ENCODE measurements at regions not wholly inside any gene's neighbourhood (a gene's known extent, or its start where the extent isn't known, plus 50 kb on each side); places are given as distances from the start of the nearest gene placed in this dataset.

DNA sequence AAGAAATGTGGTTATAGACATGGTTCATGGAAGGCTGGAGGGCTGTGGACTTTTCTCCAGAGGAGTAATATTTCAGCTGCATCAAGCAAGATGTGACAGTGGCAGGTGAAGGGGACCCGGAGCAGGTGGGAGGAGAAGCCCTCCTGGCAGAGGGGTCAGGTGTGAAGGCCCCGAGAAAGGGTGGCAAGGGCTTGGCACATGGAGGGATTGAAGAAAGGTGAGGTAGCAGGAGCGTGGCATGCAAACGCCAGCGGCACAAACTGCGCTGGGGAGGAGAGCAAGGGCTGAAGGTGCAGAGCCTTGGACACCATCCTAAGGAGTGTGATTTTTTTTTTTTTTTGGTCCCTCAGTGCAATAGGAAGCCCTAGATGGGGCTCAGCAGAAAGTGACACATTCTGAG, 244.6 kb downstream of the TOMM20 start (continued):
- TF ChIP-seq ZBTB33 (IDR thresholded peaks at IDR 0.05; ENCODE audit: extremely low read depth, insufficient replicate concordance, low read length) (no peak), CBX3 (IDR thresholded peaks at IDR 0.05; ENCODE audit: low read depth) (no peak), CEBPB (IDR thresholded peaks at IDR 0.05; ENCODE audit: low read depth) (no peak)

- H3K4me1 ChIP-seq (ENCODE audit: control insufficient read depth in 1 of 2, insufficient read depth in 2 of 2, low read length in 2 of 2) = no peaks in the 10 kb centered on the region
- intact Hi-C loops (cut with micrococcal nuclease) = no loop called here
- DNase-seq (ENCODE audit: low read depth, low spot score) = no peak
- no peaks in the 10 kb centered on the region for H3K9me2 ChIP-seq (ENCODE audit: insufficient read depth)
- H3K9me3 ChIP-seq (ENCODE audit: control insufficient read depth in 1 of 2, insufficient read depth in 1 of 2, low read depth in 1 of 2, low read length in 2 of 2) = no peaks in the 10 kb centered on the region
- no peak overlapping the region for H2AFZ ChIP-seq (ENCODE audit: low read depth, low read length, poor library complexity, severe bottlenecking)
- H3K36me3 ChIP-seq (ENCODE audit: control insufficient read depth in 1 of 2, insufficient read depth in 2 of 2, low read length in 2 of 2) = no peaks in the 10 kb centered on the region
- H3K4me3 ChIP-seq (replicated peaks in 1 of 2; ENCODE audit: low read depth in 1 of 2, low read length in 2 of 2) = no peak overlapping the region
- no peak overlapping the region for H3K9ac ChIP-seq (ENCODE audit: low read length)
- BruUV-seq (replicated peaks) = no TSS peak
- H4K20me1 ChIP-seq (ENCODE audit: insufficient read depth) = no peaks in the 10 kb centered on the region
- H3K79me2 ChIP-seq (ENCODE audit: insufficient read depth, low read length) = no peaks in the 10 kb centered on the region
- H3K27ac ChIP-seq (ENCODE audit: low read depth, low read length) = no peak overlapping the region
- H3K27me3 ChIP-seq (ENCODE audit: insufficient read depth, low read length) = no peaks in the 10 kb centered on the region
- ChIA-PET CTCF (no interaction called here), POLR2A (no interaction called here), RAD21 (ENCODE audit: low non-redundant PET in 1 of 2, low total read pairs in 2 of 2, uncharacterized antibody in 2 of 2, unreplicated experiment in 2 of 2) (no interaction called here)
- TF ChIP-seq EZH2phosphoT487 (IDR thresholded peaks at IDR 0.05; ENCODE audit: borderline replicate concordance) (no peak), CBX3 (IDR thresholded peaks at IDR 0.05; ENCODE audit: low read depth) (no peak), POLR2A (IDR thresholded peaks at IDR 0.05; ENCODE audit: borderline replicate concordance, extremely low read depth, insufficient read depth, insufficient read length) (no peak), ATF3 (IDR thresholded peaks at IDR 0.05) (no peak), POLR2AphosphoS5 (IDR thresholded peaks at IDR 0.05; ENCODE audit: low read depth, low read length) (no peak), RAD21 (IDR thresholded peaks at IDR 0.05; ENCODE audit: low read depth) (no peak), JUND (IDR thresholded peaks at IDR 0.05) (no peak), SIN3A (IDR thresholded peaks at IDR 0.05; ENCODE audit: low read depth) (no peak), ZBTB33 (IDR thresholded peaks at IDR 0.05; ENCODE audit: extremely low read depth, insufficient replicate concordance, low read length) (no peak), FOSL1 (IDR thresholded peaks at IDR 0.05; ENCODE audit: low read depth) (no peak), CEBPB (IDR thresholded peaks at IDR 0.05; ENCODE audit: low read depth) (no peak), SP1 (IDR thresholded peaks at IDR 0.05; ENCODE audit: low read depth) (no peak), EZH2 (IDR thresholded peaks at IDR 0.05) (no peak), YY1 (IDR thresholded peaks at IDR 0.05; ENCODE audit: extremely low read depth, insufficient replicate concordance, low read depth, low read length) (no peak)
- TF ChIP-seq, protein P1, sequence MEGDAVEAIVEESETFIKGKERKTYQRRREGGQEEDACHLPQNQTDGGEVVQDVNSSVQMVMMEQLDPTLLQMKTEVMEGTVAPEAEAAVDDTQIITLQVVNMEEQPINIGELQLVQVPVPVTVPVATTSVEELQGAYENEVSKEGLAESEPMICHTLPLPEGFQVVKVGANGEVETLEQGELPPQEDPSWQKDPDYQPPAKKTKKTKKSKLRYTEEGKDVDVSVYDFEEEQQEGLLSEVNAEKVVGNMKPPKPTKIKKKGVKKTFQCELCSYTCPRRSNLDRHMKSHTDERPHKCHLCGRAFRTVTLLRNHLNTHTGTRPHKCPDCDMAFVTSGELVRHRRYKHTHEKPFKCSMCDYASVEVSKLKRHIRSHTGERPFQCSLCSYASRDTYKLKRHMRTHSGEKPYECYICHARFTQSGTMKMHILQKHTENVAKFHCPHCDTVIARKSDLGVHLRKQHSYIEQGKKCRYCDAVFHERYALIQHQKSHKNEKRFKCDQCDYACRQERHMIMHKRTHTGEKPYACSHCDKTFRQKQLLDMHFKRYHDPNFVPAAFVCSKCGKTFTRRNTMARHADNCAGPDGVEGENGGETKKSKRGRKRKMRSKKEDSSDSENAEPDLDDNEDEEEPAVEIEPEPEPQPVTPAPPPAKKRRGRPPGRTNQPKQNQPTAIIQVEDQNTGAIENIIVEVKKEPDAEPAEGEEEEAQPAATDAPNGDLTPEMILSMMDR (IDR thresholded peaks at IDR 0.05 in 2 of 3, conservative IDR thresholded peaks at IDR 0.05 in 1 of 3; ENCODE audit: borderline replicate concordance in 1 of 3, insufficient read depth in 1 of 3, low read depth in 2 of 3, low read length in 2 of 3) = no peak
- TF ChIP-seq, protein P2, sequence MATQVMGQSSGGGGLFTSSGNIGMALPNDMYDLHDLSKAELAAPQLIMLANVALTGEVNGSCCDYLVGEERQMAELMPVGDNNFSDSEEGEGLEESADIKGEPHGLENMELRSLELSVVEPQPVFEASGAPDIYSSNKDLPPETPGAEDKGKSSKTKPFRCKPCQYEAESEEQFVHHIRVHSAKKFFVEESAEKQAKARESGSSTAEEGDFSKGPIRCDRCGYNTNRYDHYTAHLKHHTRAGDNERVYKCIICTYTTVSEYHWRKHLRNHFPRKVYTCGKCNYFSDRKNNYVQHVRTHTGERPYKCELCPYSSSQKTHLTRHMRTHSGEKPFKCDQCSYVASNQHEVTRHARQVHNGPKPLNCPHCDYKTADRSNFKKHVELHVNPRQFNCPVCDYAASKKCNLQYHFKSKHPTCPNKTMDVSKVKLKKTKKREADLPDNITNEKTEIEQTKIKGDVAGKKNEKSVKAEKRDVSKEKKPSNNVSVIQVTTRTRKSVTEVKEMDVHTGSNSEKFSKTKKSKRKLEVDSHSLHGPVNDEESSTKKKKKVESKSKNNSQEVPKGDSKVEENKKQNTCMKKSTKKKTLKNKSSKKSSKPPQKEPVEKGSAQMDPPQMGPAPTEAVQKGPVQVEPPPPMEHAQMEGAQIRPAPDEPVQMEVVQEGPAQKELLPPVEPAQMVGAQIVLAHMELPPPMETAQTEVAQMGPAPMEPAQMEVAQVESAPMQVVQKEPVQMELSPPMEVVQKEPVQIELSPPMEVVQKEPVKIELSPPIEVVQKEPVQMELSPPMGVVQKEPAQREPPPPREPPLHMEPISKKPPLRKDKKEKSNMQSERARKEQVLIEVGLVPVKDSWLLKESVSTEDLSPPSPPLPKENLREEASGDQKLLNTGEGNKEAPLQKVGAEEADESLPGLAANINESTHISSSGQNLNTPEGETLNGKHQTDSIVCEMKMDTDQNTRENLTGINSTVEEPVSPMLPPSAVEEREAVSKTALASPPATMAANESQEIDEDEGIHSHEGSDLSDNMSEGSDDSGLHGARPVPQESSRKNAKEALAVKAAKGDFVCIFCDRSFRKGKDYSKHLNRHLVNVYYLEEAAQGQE (IDR thresholded peaks at IDR 0.05; ENCODE audit: low read depth) = no peak
- no peak overlapping the region for H3K4me2 ChIP-seq (ENCODE audit: low read length)
- ATAC-seq = no peak
Observed at GRCh38 chr1:234882898-234883297, 245.7 kb downstream of the TOMM20 start.
